K562 (cell line): ENCODE measurements at regions not wholly inside any gene's neighbourhood (a gene's known extent, or its start where the extent isn't known, plus 50 kb on each side); places are given as distances from the start of the nearest gene placed in this dataset.

Source experiments
- ATAC-seq: fragments of 200-7000 bp; cut with Tn5 transposase; 3 replicates; pipeline ENCODE4 v1.9.1; 2020; ENCODE audit warnings: moderate library complexity
- BruUV-seq: library from RNA; stranded (reverse); fragments of 400-500 nt; replicated peaks from 2 replicates; lab custom pipeline; 2021; lab: Mats Ljungman, UMichigan
- CTCF ChIA-PET: fragments of 300-600 bp; formaldehyde crosslinking; extraction: SDS; loops from one replicate; lab custom pipeline; 2021; ENCODE audit warnings: low intra/inter-chr PET ratio; lab: Yijun Ruan, JAX
- POLR2A ChIA-PET: fragments of 300-600, 350-650 bp; sonication (Branson Sonifier 250); formaldehyde crosslinking; extraction: SDS; loops from one replicate; lab custom pipeline; 2021; ENCODE audit warnings: antibody characterized with exemption, inconsistent platforms; lab: Yijun Ruan, JAX
- DNase-seq, 4 experiments: peaks; one replicate each; pipeline versions ENCODE4 v3.0.0 to v3.0.0-alpha.2; 2011 to 2018; ENCODE audit warnings: low spot score in 3 of 4, mixed read lengths in 3 of 4; ENCODE audit errors: extremely low read depth in 1 of 4
- FAIRE-seq: peaks from 2 replicates; lab custom pipeline; 2011; peaks lifted over from hg19 to GRCh38; lab: Jason Lieb, UNC
- H2AFZ ChIP-seq: 2 replicates; pipeline ENCODE4 v1.6.0; 2011; ENCODE audit warnings: low read depth, low read length, control low read depth, inconsistent platforms
- H3K27ac ChIP-seq: fragments of 200-600 bp; 3 replicates; pipeline ENCODE4 v1.8.0; 2011; ENCODE audit warnings: low read depth, mild to moderate bottlenecking, control low read depth, inconsistent platforms, low read length, moderate library complexity, mixed read lengths; ENCODE audit errors: extremely low read depth
- H3K27me3 ChIP-seq, 2 experiments: fragments of 300-600 bp in 1 of 2; 2 replicates in 1 of 2; 3 replicates in 1 of 2; pipeline versions ENCODE4 v1.6.0 to v1.8.0; 2011; ENCODE audit warnings: inconsistent platforms in 2 of 2, low read length in 2 of 2, mild to moderate bottlenecking in 1 of 2, mixed read lengths in 1 of 2, moderate library complexity in 1 of 2; ENCODE audit not compliant: control insufficient read depth in 2 of 2, insufficient read depth in 2 of 2
- H3K36me3 ChIP-seq: fragments of 300-600 bp; 3 replicates; pipeline ENCODE4 v1.8.0; 2011; ENCODE audit warnings: mild to moderate bottlenecking, low read length, inconsistent platforms; ENCODE audit not compliant: control insufficient read depth, insufficient read depth
- H3K4me1 ChIP-seq, 2 experiments: fragments of 200-600 bp in 1 of 2; replicated peaks in 1 of 2; 2 replicates in 1 of 2; 3 replicates in 1 of 2; pipeline versions ENCODE4 v1.5.1 to v1.8.0; 2011; ENCODE audit warnings: inconsistent platforms in 2 of 2, low read length in 2 of 2, mild to moderate bottlenecking in 1 of 2, mixed read lengths in 1 of 2, moderate library complexity in 1 of 2; ENCODE audit not compliant: control insufficient read depth in 2 of 2, insufficient read depth in 2 of 2
- H3K4me2 ChIP-seq: 2 replicates; pipeline ENCODE4 v1.6.1; 2011; ENCODE audit warnings: low read length, control low read depth, inconsistent platforms, mixed read lengths; ENCODE audit not compliant: insufficient read depth
- H3K4me3 ChIP-seq: fragments of 200-600 bp; sonication (generic), shearing (Covaris generic); 2 replicates; pipeline ENCODE4 v1.5.1; 2016; ENCODE audit warnings: control low read depth, inconsistent platforms
- H3K79me2 ChIP-seq: fragments of 200-600 bp; 3 replicates; pipeline ENCODE4 v1.8.0; 2011; ENCODE audit warnings: low read length, inconsistent platforms; ENCODE audit not compliant: control insufficient read depth, insufficient read depth
- H3K9ac ChIP-seq, 2 experiments: 2 replicates each; pipeline versions ENCODE4 v1.6.0 to v1.6.1; 2011; ENCODE audit warnings: low read depth in 2 of 2, low read length in 2 of 2, control low read depth in 1 of 2, inconsistent platforms in 1 of 2, mild to moderate bottlenecking in 1 of 2, mixed read lengths in 1 of 2; ENCODE audit not compliant: insufficient read depth in 1 of 2
- H3K9me1 ChIP-seq: one replicate; pipeline ENCODE4 v1.6.0; 2011; ENCODE audit warnings: inconsistent platforms, mild to moderate bottlenecking, low read length, moderate library complexity; ENCODE audit not compliant: control insufficient read depth, insufficient read depth
- H3K9me3 ChIP-seq: replicated peaks from 2 replicates; pipeline ENCODE4 v1.5.1; 2011; ENCODE audit warnings: low read depth, low read length, inconsistent platforms; ENCODE audit not compliant: control insufficient read depth, insufficient read depth
- H4K20me1 ChIP-seq: replicated peaks from 2 replicates; pipeline ENCODE4 v1.6.1; 2011; ENCODE audit warnings: low read length, inconsistent platforms, mixed read lengths; ENCODE audit not compliant: control insufficient read depth, insufficient read depth
- CHCHD3 ChIP-seq: fragments of 250-450 bp; sonication (Bioruptor Pico); IDR thresholded peaks from 2 replicates; pipeline ENCODE4 v2.1.2; 2022; ENCODE audit warnings: mild to moderate bottlenecking
- CREB3 ChIP-seq: fragments of 450-650 bp; conservative IDR thresholded peaks from 2 replicates; pipeline ENCODE4 v1.6.1; 2016; ENCODE audit warnings: missing genetic modification characterization, low read depth, mild to moderate bottlenecking, missing compliant biosample characterization, moderate library complexity
- E2F8 ChIP-seq: fragments of 450-650 bp; IDR thresholded peaks from 2 replicates; pipeline ENCODE4 v1.7.1; 2018; ENCODE audit warnings: mild to moderate bottlenecking, low read depth; ENCODE audit not compliant: partially characterized antibody
- EGR1 ChIP-seq: fragments of 450-650 bp; conservative IDR thresholded peaks from 2 replicates; pipeline ENCODE4 v1.6.1; 2017; ENCODE audit warnings: mild to moderate bottlenecking
- HDAC8 ChIP-seq: fragments of 450-650 bp; IDR thresholded peaks from 2 replicates; pipeline ENCODE4 v1.6.1; 2016; ENCODE audit warnings: mild to moderate bottlenecking, missing genetic modification characterization, moderate library complexity, missing compliant biosample characterization
- HMGN3 ChIP-seq: IDR thresholded peaks from 2 replicates; pipeline ENCODE4 v1.6.1; 2011; ENCODE audit warnings: borderline replicate concordance, low read depth, mild to moderate bottlenecking, mixed read lengths, low read length; ENCODE audit not compliant: insufficient read length; ENCODE audit errors: extremely low read depth
- HNRNPUL1 ChIP-seq: fragments of 200-400 bp; formaldehyde crosslinking; IDR thresholded peaks from 2 replicates; pipeline ENCODE4 v1.6.1; 2017; ENCODE audit warnings: low read length
- MEF2A ChIP-seq: IDR thresholded peaks from 2 replicates; pipeline ENCODE4 v1.6.1; 2011; ENCODE audit warnings: low read depth, mild to moderate bottlenecking, low read length, moderate library complexity; ENCODE audit not compliant: control insufficient read depth
- PTBP1 ChIP-seq: fragments of 200-400 bp; formaldehyde crosslinking; IDR thresholded peaks from 2 replicates; pipeline ENCODE4 v1.6.1; 2017; ENCODE audit warnings: low read depth, low read length
- XRCC3 ChIP-seq: fragments of 450-650 bp; IDR thresholded peaks from 2 replicates; pipeline ENCODE4 v1.6.1; 2017; ENCODE audit warnings: mild to moderate bottlenecking, moderate library complexity
- ZNF224 ChIP-seq: sonication (generic); formaldehyde crosslinking; IDR thresholded peaks from 2 replicates; pipeline ENCODE4 v1.8.0; 2022; ENCODE audit warnings: mild to moderate bottlenecking, missing genetic modification reagents
- ZNF511 ChIP-seq: sonication (generic); formaldehyde crosslinking; IDR thresholded peaks from 2 replicates; pipeline ENCODE4 v1.8.0; 2022; ENCODE audit warnings: mild to moderate bottlenecking, missing genetic modification reagents
- ZNF707 ChIP-seq: fragments of 250-450 bp; sonication (Bioruptor Pico); conservative IDR thresholded peaks from 2 replicates; pipeline ENCODE4 v1.8.0; 2022; ENCODE audit warnings: inconsistent platforms, mild to moderate bottlenecking, moderate library complexity
- WGBS: fragments of 100-300 bp; shearing (Covaris generic); methylation state at CpG from one replicate; pipeline ENCODE4 v1.1.6; 2016; ENCODE audit warnings: low coverage, mixed read lengths; ENCODE audit not compliant: insufficient coverage; ENCODE audit errors: missing lambda C conversion rate; 5-methylcytosine and 5-hydroxymethylcytosine counted together
- in situ Hi-C: fragments of 300-500 bp; cut with MboI; formaldehyde crosslinking; loops from 4 replicates; pipeline ENCODE4 v1.15.0; 2018; ENCODE audit warnings: inconsistent platforms, mixed read lengths
- intact Hi-C: fragments of 100-400 bp; cut with micrococcal nuclease; formaldehyde crosslinking; loops from 2 replicates; pipeline ENCODE4 v1.14.2; 2022

GRCh38 chr18:44518091-44518615 is 162.5 kb upstream of the SETBP1 start:
- Histone ChIP-seq H3K27me3 (no peaks in the 10 kb centered on the region), H3K27ac (no peak overlapping the region), H3K4me3 (no peak overlapping the region), H3K9me3 (no peaks in the 10 kb centered on the region), H2AFZ (no peak overlapping the region), H3K9ac (no peak overlapping the region), H3K4me1 (no peaks in the 10 kb centered on the region), H3K36me3 (no peaks in the 10 kb centered on the region), H4K20me1 (no peaks in the 10 kb centered on the region), H3K9me1 (no peaks in the 10 kb centered on the region), H3K79me2 (no peaks in the 10 kb centered on the region), H3K4me2 (no peak overlapping the region)
- DNase-seq, result no peak
- intact Hi-C loops (no loop called here), in situ Hi-C loops (no loop called here)
- TF ChIP-seq ZNF511 (no peak), HDAC8 (tag) (no peak), HNRNPUL1 (no peak)
- no peak for ATAC-seq
- POLR2A ChIA-PET, result no interaction called here
- no peak for FAIRE-seq
- no TSS peak for BruUV-seq
- CTCF ChIA-PET, result no interaction called here
- 0% methylated on average over 3 of the region's 4 CpGs for WGBS

- ChIA-PET POLR2A (no interaction called here), CTCF (no interaction called here)
- in situ Hi-C loops, result no loop called here
- H3K4me2 ChIP-seq, result no peak overlapping the region
- H3K36me3 ChIP-seq, result no peaks in the 10 kb centered on the region
- H3K4me1 ChIP-seq, result no peaks in the 10 kb centered on the region
- no peak overlapping the region for H3K9ac ChIP-seq
- H3K9me3 ChIP-seq, result no peaks in the 10 kb centered on the region
- no peaks in the 10 kb centered on the region for H3K79me2 ChIP-seq
- no peaks in the 10 kb centered on the region for H3K9me1 ChIP-seq
- H3K4me3 ChIP-seq, result no peak overlapping the region
- H3K27me3 ChIP-seq, result no peaks in the 10 kb centered on the region
- 0% methylated on average over 1 of the region's 1 CpG for WGBS
- intact Hi-C loops, result no loop called here
- no TSS peak for BruUV-seq
- DNase-seq (no peak), ATAC-seq (no peak), FAIRE-seq (no peak)
- H4K20me1 ChIP-seq, result no peaks in the 10 kb centered on the region
- H3K27ac ChIP-seq, result no peak overlapping the region
- no peak overlapping the region for H2AFZ ChIP-seq
- TF ChIP-seq HMGN3 (no peak), CHCHD3 (CRISPR knock-in tag) (no peak), XRCC3 (no peak), MEF2A (no peak), ZNF707 (CRISPR knock-in tag) (no peak), EGR1 (no peak), CREB3 (tag) (no peak), ZNF224 (CRISPR knock-in tag) (no peak), PTBP1 (no peak), E2F8 (no peak)
Observed at GRCh38 chr18:44518666-44519065, 162.0 kb upstream of the SETBP1 start.
